ENCODE measurements at regions not wholly inside any gene's neighbourhood (a gene's known extent, or its start where the extent isn't known, plus 50 kb on each side); places are given as distances from the start of the nearest gene placed in this dataset.

DNA sequence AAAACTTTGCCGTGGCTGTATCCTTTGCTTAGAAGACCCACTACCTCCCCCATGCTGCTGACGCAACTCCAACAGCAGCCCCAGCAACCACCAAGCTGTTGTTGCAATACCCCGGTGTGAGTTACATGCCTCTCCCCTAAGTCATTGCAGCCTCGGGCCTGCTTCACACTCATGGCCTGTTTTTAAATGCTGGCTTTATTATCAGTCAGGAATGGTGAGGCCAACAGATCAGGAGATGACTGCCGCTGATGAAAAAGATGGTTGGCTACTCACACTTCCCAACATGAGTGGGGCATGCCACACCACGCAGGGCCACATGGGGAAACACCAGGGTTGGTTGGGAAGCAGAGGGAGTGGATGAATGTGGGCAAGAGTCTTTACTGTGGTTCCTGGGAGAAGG is 171.5 kb upstream of the SYT13 start:
- intact Hi-C loops (cut with micrococcal nuclease), result no loop called here
- Histone ChIP-seq H4K20me1 (ENCODE audit: insufficient read depth, low read length) (no peaks in the 10 kb centered on the region), H3K9ac (ENCODE audit: insufficient read depth, low read length, poor library complexity, severe bottlenecking) (no peak overlapping the region), H3K27ac (ENCODE audit: low read depth in 1 of 2, low read length in 2 of 2) (no peak overlapping the region), H3K4me2 (replicated peaks; ENCODE audit: extremely low read depth, low read length, poor library complexity, severe bottlenecking) (no peak overlapping the region), H3K9me3 (replicated peaks in 1 of 2; ENCODE audit: control insufficient read depth in 1 of 2, insufficient read depth in 1 of 2, low read length in 2 of 2) (no peaks in the 10 kb centered on the region), H3K36me3 (replicated peaks in 1 of 2; ENCODE audit: control insufficient read depth in 1 of 2, insufficient read depth in 2 of 2, low read length in 2 of 2) (no peaks in the 10 kb centered on the region), H2AFZ (ENCODE audit: insufficient read depth, low read depth, low read length, poor library complexity, severe bottlenecking) (no peak overlapping the region), H3K27me3 (ENCODE audit: control insufficient read depth in 2 of 2, insufficient read depth in 2 of 2, low read length in 2 of 2) (no peaks in the 10 kb centered on the region), H3K79me2 (ENCODE audit: insufficient read depth, low read length) (no peaks in the 10 kb centered on the region), H3K4me1 (ENCODE audit: control insufficient read depth in 1 of 2, insufficient read depth in 2 of 2, low read length in 2 of 2) (no peaks in the 10 kb centered on the region), H3K4me3 (replicated peaks in 1 of 3; ENCODE audit: low read depth in 2 of 3, low read length in 3 of 3) (no peak overlapping the region)
- no peak overlapping the region for H3K27ac Mint-ChIP-seq
- peaks cover 0 to 7% (median 0%) of the 10 kb centered on the region in 7 donors for H3K9me3 Mint-ChIP-seq
- peaks cover 14 to 18% (median 16%) of the 10 kb centered on the region in 3 donors for H3K27me3 Mint-ChIP-seq (ENCODE audit: low read depth in 3 of 3)
- DNase-seq, result no peak
- peaks cover 13% of the 10 kb centered on the region for H3K4me1 Mint-ChIP-seq
- H3K4me3 Mint-ChIP-seq, result no peak overlapping the region
- WGBS (ENCODE audit: insufficient coverage), result 75% methylated on average over 2 of the region's 6 CpGs
- no peaks in the 10 kb centered on the region for H3K36me3 Mint-ChIP-seq
- TF ChIP-seq, protein P1, sequence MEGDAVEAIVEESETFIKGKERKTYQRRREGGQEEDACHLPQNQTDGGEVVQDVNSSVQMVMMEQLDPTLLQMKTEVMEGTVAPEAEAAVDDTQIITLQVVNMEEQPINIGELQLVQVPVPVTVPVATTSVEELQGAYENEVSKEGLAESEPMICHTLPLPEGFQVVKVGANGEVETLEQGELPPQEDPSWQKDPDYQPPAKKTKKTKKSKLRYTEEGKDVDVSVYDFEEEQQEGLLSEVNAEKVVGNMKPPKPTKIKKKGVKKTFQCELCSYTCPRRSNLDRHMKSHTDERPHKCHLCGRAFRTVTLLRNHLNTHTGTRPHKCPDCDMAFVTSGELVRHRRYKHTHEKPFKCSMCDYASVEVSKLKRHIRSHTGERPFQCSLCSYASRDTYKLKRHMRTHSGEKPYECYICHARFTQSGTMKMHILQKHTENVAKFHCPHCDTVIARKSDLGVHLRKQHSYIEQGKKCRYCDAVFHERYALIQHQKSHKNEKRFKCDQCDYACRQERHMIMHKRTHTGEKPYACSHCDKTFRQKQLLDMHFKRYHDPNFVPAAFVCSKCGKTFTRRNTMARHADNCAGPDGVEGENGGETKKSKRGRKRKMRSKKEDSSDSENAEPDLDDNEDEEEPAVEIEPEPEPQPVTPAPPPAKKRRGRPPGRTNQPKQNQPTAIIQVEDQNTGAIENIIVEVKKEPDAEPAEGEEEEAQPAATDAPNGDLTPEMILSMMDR (IDR thresholded peaks at IDR 0.05), result no peak

DNA sequence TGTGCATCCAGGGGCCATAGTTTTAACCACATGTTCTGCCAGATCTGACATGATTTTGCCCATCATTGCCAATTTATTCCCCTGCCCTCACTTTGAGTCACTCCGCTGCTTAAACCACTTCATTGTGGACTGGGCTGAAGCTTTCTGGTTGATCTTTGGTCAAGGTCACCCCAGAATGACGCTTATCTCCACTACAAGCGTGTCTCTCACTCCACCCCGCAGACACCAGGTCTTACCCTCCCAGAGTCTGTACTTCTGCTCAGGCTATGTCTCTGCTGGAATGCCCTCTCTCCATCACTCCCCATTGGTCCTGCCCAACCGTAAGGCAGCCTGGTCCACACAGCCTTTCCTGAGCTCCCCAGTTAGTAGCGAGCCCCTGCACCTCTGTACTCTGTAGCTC is 170.5 kb upstream of the SYT13 start:
- H3K79me2 ChIP-seq (ENCODE audit: insufficient read depth, low read length), result no peaks in the 10 kb centered on the region
- Mint-ChIP-seq H3K27ac (peak overlapping the region in 2 of 7 donors; percentile 43 to 65), H3K9me3 (peaks cover 0 to 7% (median 0%) of the 10 kb centered on the region in 7 donors), H3K4me1 (peaks cover 13% of the 10 kb centered on the region), H3K27me3 (ENCODE audit: low read depth in 3 of 3) (peaks cover 13 to 16% (median 15%) of the 10 kb centered on the region in 3 donors), H3K36me3 (no peaks in the 10 kb centered on the region), H3K4me3 (no peak overlapping the region)
- H3K9ac ChIP-seq (ENCODE audit: insufficient read depth, low read length, poor library complexity, severe bottlenecking), result no peak overlapping the region
- 96% methylated on average over 5 of the region's 6 CpGs for WGBS (ENCODE audit: insufficient coverage)
- H3K4me3 ChIP-seq (replicated peaks in 1 of 3; ENCODE audit: low read depth in 2 of 3, low read length in 3 of 3), result no peak overlapping the region
- no peaks in the 10 kb centered on the region for H4K20me1 ChIP-seq (ENCODE audit: insufficient read depth, low read length)
- H3K4me2 ChIP-seq (replicated peaks; ENCODE audit: extremely low read depth, low read length, poor library complexity, severe bottlenecking), result no peak overlapping the region
- DNase-seq, result no peak
- TF ChIP-seq, protein P1 (IDR thresholded peaks at IDR 0.05), result no peak
- no peaks in the 10 kb centered on the region for H3K36me3 ChIP-seq (replicated peaks in 1 of 2; ENCODE audit: control insufficient read depth in 1 of 2, insufficient read depth in 2 of 2, low read length in 2 of 2)
- H3K27me3 ChIP-seq (ENCODE audit: control insufficient read depth in 2 of 2, insufficient read depth in 2 of 2, low read length in 2 of 2), result no peaks in the 10 kb centered on the region
- H3K27ac ChIP-seq (ENCODE audit: low read depth in 1 of 2, low read length in 2 of 2), result no peak overlapping the region
- intact Hi-C loops (cut with micrococcal nuclease), result no loop called here
- H3K4me1 ChIP-seq (ENCODE audit: control insufficient read depth in 1 of 2, insufficient read depth in 2 of 2, low read length in 2 of 2), result no peaks in the 10 kb centered on the region
- no peak overlapping the region for H2AFZ ChIP-seq (ENCODE audit: insufficient read depth, low read depth, low read length, poor library complexity, severe bottlenecking)
- no peaks in the 10 kb centered on the region for H3K9me3 ChIP-seq (replicated peaks in 1 of 2; ENCODE audit: control insufficient read depth in 1 of 2, insufficient read depth in 1 of 2, low read length in 2 of 2)
